ENCODE measurements at regions not wholly inside any gene's neighbourhood (a gene's known extent, or its start where the extent isn't known, plus 50 kb on each side); places are given as distances from the start of the nearest gene placed in this dataset.

GRCh38 chr10:28180654-28181053, 122.2 kb downstream of the MPP7 start:
- no peak for TF ChIP-seq EZH2phosphoT487 (IDR thresholded peaks at IDR 0.05; ENCODE audit: low read length)
- no peak for TF ChIP-seq CTCF (IDR thresholded peaks at IDR 0.05; ENCODE audit: low read length)
- no peak for TF ChIP-seq EZH2 (optimal IDR thresholded peaks at IDR 0.05; ENCODE audit: low read depth, low read length)

All from MM.1S (cell line).